HEK293 (cell line): ENCODE measurements at regions not wholly inside any gene's neighbourhood (a gene's known extent, or its start where the extent isn't known, plus 50 kb on each side); places are given as distances from the start of the nearest gene placed in this dataset.

Experiments used
- CTCF ChIA-PET: fragments of 350-600 bp; formaldehyde crosslinking; extraction: SDS; loops from one replicate; lab custom pipeline; 2021; ENCODE audit warnings: antibody characterized with exemption; lab: Yijun Ruan, JAX
- POLR2A ChIA-PET: fragments of 300-600 bp; formaldehyde crosslinking; extraction: SDS; loops from one replicate; lab custom pipeline; 2020; ENCODE audit warnings: antibody characterized with exemption, inconsistent platforms; lab: Yijun Ruan, JAX
- H3K27ac ChIP-seq: fragments of 200-500 bp; sonication (Bioruptor generic); 2 replicates; pipeline ENCODE4 v1.5.1; 2014; ENCODE audit warnings: low read depth, low read length, control low read depth, inconsistent platforms; ENCODE audit errors: extremely low read depth
- H3K36me3 ChIP-seq, 2 experiments: fragments of 200-500 bp in 1 of 2; sonication (Bioruptor generic) in 1 of 2; 1 replicate in 1 of 2; 2 replicates in 1 of 2; pipeline ENCODE4 v1.5.1; 2014 to 2017; ENCODE audit warnings: inconsistent platforms in 2 of 2, low read length in 2 of 2; ENCODE audit not compliant: control insufficient read depth in 2 of 2, insufficient read depth in 1 of 2
- H3K4me1 ChIP-seq: fragments of 200-500 bp; sonication (Bioruptor generic); 2 replicates; pipeline ENCODE4 v1.5.1; 2014; ENCODE audit warnings: mild to moderate bottlenecking, low read length, inconsistent platforms; ENCODE audit not compliant: control insufficient read depth, insufficient read depth
- H3K4me3 ChIP-seq: 2 replicates; pipeline ENCODE4 v1.5.1; 2011; ENCODE audit warnings: low read depth, mild to moderate bottlenecking, control low read depth, low read length, moderate library complexity
- H3K9me3 ChIP-seq: fragments of 200-500 bp; sonication (Bioruptor generic); 2 replicates; pipeline ENCODE4 v1.5.1; 2014; ENCODE audit warnings: low read depth, low read length, inconsistent platforms; ENCODE audit not compliant: control insufficient read depth, insufficient read depth
- GLI2 ChIP-seq: fragments of 450-650 bp; formaldehyde crosslinking; IDR thresholded peaks from 2 replicates; pipeline ENCODE4; 2017; ENCODE audit warnings: missing biosample characterization, missing genetic modification characterization, low read depth, borderline replicate concordance
- KLF1 ChIP-seq: fragments of 450-650 bp; formaldehyde crosslinking; IDR thresholded peaks from 2 replicates; pipeline ENCODE4 v1.5.1; 2016; ENCODE audit warnings: missing biosample characterization, missing genetic modification characterization
- ZBTB44 ChIP-seq: fragments of 450-650 bp; IDR thresholded peaks from 2 replicates; pipeline ENCODE4 v1.5.1; 2018; ENCODE audit warnings: missing biosample characterization, mild to moderate bottlenecking, missing genetic modification characterization
- ZEB2 ChIP-seq: fragments of 450-650 bp; formaldehyde crosslinking; IDR thresholded peaks from 2 replicates; pipeline ENCODE4 v1.5.1; 2016; ENCODE audit warnings: missing biosample characterization, missing genetic modification characterization
- ZNF184 ChIP-seq: fragments of 450-650 bp; IDR thresholded peaks from 2 replicates; pipeline ENCODE4 v1.5.1; 2018; ENCODE audit warnings: missing biosample characterization, mild to moderate bottlenecking, missing genetic modification characterization
- ZNF394 ChIP-seq: fragments of 450-650 bp; formaldehyde crosslinking; IDR thresholded peaks from 2 replicates; pipeline ENCODE4 v1.5.1; 2016; ENCODE audit warnings: missing biosample characterization, missing genetic modification characterization, mild to moderate bottlenecking, moderate library complexity, borderline replicate concordance
- ZNF548 ChIP-seq: fragments of 450-650 bp; formaldehyde crosslinking; IDR thresholded peaks from 2 replicates; pipeline ENCODE4 v1.5.1; 2016; ENCODE audit warnings: missing biosample characterization, missing genetic modification characterization
- ZNF560 ChIP-seq: fragments of 450-650 bp; formaldehyde crosslinking; IDR thresholded peaks from 2 replicates; pipeline ENCODE4 v1.5.1; 2017; ENCODE audit warnings: missing biosample characterization, missing genetic modification characterization, borderline replicate concordance
- ZNF580 ChIP-seq: fragments of 450-650 bp; formaldehyde crosslinking; IDR thresholded peaks from 2 replicates; pipeline ENCODE4 v1.5.1; 2016; ENCODE audit warnings: missing biosample characterization, missing genetic modification characterization
- ZNF670 ChIP-seq: fragments of 450-650 bp; formaldehyde crosslinking; IDR thresholded peaks from 2 replicates; pipeline ENCODE4 v1.5.1; 2016; ENCODE audit warnings: missing biosample characterization, missing genetic modification characterization, low read depth
- ZNF76 ChIP-seq: fragments of 450-650 bp; formaldehyde crosslinking; IDR thresholded peaks from 2 replicates; pipeline ENCODE4; 2016; ENCODE audit warnings: low read depth, missing biosample characterization, missing genetic modification characterization, borderline replicate concordance
- ZNF777 ChIP-seq: fragments of 450-650 bp; formaldehyde crosslinking; IDR thresholded peaks from 2 replicates; pipeline ENCODE4 v1.5.1; 2017; ENCODE audit warnings: missing biosample characterization, missing genetic modification characterization, borderline replicate concordance
- TF ChIP-seq, protein P1 (sequence below): fragments of 450-650 bp; formaldehyde crosslinking; IDR thresholded peaks from 2 replicates; pipeline ENCODE4 v1.5.1; 2016; ENCODE audit warnings: missing biosample characterization, missing genetic modification characterization
- TF ChIP-seq, protein P2 (sequence below): fragments of 450-650 bp; formaldehyde crosslinking; IDR thresholded peaks from 2 replicates; pipeline ENCODE4 v1.5.1; 2016; ENCODE audit warnings: missing biosample characterization, missing genetic modification characterization
- TF ChIP-seq, protein P3 (sequence below): fragments of 450-650 bp; formaldehyde crosslinking; IDR thresholded peaks from 2 replicates; pipeline ENCODE4 v1.5.1; 2016; ENCODE audit warnings: missing biosample characterization, missing genetic modification characterization
- TF ChIP-seq, protein P4 (sequence below): fragments of 450-650 bp; formaldehyde crosslinking; IDR thresholded peaks from 2 replicates; pipeline ENCODE4 v1.5.1; 2017; ENCODE audit warnings: missing biosample characterization, missing genetic modification characterization
- TF ChIP-seq, protein P5 (sequence below): fragments of 450-650 bp; IDR thresholded peaks from 2 replicates; pipeline ENCODE4 v1.5.1; 2018; ENCODE audit warnings: missing biosample characterization, missing genetic modification characterization
- TF ChIP-seq, protein P6 (sequence below): fragments of 450-650 bp; formaldehyde crosslinking; IDR thresholded peaks from 2 replicates; pipeline ENCODE4 v1.5.1; 2016; ENCODE audit warnings: missing biosample characterization, missing genetic modification characterization, borderline replicate concordance

DNA sequence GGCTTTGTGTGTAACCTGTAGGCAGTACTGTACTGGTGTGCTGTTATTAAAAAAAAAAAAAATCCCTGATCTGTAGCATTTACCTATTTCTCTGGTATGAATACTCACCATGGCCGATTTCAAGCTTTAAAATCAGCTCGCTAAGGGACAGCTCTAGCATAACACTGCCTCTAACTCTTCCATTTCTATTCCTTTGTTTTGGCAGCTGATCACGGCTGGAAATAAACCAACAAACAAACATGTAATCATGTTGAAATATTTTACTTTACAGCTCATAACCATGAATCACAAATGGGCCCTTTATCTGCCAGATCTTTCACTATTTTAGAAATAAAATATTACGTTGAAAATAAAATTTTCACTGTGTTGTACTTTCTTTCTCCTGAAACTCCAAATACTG is 60.5 kb upstream of the IL15 start (continued):
- TF ChIP-seq, protein P1, sequence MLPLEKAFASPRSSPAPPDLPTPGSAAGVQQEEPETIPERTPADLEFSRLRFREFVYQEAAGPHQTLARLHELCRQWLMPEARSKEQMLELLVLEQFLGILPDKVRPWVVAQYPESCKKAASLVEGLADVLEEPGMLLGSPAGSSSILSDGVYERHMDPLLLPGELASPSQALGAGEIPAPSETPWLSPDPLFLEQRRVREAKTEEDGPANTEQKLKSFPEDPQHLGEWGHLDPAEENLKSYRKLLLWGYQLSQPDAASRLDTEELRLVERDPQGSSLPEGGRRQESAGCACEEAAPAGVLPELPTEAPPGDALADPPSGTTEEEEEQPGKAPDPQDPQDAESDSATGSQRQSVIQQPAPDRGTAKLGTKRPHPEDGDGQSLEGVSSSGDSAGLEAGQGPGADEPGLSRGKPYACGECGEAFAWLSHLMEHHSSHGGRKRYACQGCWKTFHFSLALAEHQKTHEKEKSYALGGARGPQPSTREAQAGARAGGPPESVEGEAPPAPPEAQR = no peak
- TF ChIP-seq, protein P2, sequence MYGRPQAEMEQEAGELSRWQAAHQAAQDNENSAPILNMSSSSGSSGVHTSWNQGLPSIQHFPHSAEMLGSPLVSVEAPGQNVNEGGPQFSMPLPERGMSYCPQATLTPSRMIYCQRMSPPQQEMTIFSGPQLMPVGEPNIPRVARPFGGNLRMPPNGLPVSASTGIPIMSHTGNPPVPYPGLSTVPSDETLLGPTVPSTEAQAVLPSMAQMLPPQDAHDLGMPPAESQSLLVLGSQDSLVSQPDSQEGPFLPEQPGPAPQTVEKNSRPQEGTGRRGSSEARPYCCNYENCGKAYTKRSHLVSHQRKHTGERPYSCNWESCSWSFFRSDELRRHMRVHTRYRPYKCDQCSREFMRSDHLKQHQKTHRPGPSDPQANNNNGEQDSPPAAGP (tag by site-specific recombination) = no peak
- no peak for TF ChIP-seq ZNF184 (tag by site-specific recombination)
- TF ChIP-seq, all 188 proteins: peak for 0

- no peak overlapping the region for H3K4me3 ChIP-seq
- no peaks in the 10 kb centered on the region for H3K36me3 ChIP-seq
- H3K9me3 ChIP-seq = no peaks in the 10 kb centered on the region
- no peaks in the 10 kb centered on the region for H3K4me1 ChIP-seq
- ChIA-PET CTCF (no interaction called here), POLR2A (no interaction called here)
- H3K27ac ChIP-seq = no peak overlapping the region
- TF ChIP-seq, protein P3, sequence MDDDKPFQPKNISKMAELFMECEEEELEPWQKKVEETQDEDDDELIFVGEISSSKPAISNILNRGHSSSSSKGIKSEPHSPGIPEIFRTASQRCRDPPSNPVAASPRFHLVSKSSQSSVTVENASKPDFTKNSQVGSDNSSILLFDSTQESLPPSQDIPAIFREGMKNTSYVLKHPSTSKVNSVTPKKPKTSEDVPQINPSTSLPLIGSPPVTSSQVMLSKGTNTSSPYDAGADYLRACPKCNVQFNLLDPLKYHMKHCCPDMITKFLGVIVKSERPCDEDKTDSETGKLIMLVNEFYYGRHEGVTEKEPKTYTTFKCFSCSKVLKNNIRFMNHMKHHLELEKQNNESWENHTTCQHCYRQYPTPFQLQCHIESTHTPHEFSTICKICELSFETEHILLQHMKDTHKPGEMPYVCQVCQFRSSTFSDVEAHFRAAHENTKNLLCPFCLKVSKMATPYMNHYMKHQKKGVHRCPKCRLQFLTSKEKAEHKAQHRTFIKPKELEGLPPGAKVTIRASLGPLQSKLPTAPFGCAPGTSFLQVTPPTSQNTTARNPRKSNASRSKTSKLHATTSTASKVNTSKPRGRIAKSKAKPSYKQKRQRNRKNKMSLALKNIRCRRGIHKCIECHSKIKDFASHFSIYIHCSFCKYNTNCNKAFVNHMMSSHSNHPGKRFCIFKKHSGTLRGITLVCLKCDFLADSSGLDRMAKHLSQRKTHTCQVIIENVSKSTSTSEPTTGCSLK = no peak
- TF ChIP-seq ZNF580 (tag by site-specific recombination) = no peak
- TF ChIP-seq ZEB2 (tag by site-specific recombination) = no peak
- TF ChIP-seq ZNF560 = no peak
- TF ChIP-seq KLF1 (tag by site-specific recombination) = no peak
- TF ChIP-seq ZNF76 (tag by site-specific recombination) = no peak
These were observed 59.7 kb upstream of the IL15 start for GRCh38 chr4:141576585-141577110.

GRCh38 chr4:141578451-141578850 is 57.9 kb upstream of the IL15 start:
- H3K4me1 ChIP-seq = no peaks in the 10 kb centered on the region
- ChIA-PET POLR2A (no interaction called here), CTCF (no interaction called here)
- H3K9me3 ChIP-seq = no peaks in the 10 kb centered on the region
- H3K4me3 ChIP-seq = no peak overlapping the region
- H3K27ac ChIP-seq = no peak overlapping the region
- no peaks in the 10 kb centered on the region for H3K36me3 ChIP-seq
- TF ChIP-seq ZNF670 (tag by site-specific recombination) = no peak
- no peak for TF ChIP-seq ZNF394 (tag by site-specific recombination)
- no peak for TF ChIP-seq ZBTB44 (tag by site-specific recombination)
- no peak for TF ChIP-seq ZNF548 (tag by site-specific recombination)
- TF ChIP-seq ZNF777 (tag by site-specific recombination) = no peak
- TF ChIP-seq, protein P4, sequence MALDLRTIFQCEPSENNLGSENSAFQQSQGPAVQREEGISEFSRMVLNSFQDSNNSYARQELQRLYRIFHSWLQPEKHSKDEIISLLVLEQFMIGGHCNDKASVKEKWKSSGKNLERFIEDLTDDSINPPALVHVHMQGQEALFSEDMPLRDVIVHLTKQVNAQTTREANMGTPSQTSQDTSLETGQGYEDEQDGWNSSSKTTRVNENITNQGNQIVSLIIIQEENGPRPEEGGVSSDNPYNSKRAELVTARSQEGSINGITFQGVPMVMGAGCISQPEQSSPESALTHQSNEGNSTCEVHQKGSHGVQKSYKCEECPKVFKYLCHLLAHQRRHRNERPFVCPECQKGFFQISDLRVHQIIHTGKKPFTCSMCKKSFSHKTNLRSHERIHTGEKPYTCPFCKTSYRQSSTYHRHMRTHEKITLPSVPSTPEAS (tag by site-specific recombination) = no peak
- TF ChIP-seq, protein P5, sequence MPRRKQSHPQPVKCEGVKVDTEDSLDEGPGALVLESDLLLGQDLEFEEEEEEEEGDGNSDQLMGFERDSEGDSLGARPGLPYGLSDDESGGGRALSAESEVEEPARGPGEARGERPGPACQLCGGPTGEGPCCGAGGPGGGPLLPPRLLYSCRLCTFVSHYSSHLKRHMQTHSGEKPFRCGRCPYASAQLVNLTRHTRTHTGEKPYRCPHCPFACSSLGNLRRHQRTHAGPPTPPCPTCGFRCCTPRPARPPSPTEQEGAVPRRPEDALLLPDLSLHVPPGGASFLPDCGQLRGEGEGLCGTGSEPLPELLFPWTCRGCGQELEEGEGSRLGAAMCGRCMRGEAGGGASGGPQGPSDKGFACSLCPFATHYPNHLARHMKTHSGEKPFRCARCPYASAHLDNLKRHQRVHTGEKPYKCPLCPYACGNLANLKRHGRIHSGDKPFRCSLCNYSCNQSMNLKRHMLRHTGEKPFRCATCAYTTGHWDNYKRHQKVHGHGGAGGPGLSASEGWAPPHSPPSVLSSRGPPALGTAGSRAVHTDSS = no peak
- TF ChIP-seq, protein P6, sequence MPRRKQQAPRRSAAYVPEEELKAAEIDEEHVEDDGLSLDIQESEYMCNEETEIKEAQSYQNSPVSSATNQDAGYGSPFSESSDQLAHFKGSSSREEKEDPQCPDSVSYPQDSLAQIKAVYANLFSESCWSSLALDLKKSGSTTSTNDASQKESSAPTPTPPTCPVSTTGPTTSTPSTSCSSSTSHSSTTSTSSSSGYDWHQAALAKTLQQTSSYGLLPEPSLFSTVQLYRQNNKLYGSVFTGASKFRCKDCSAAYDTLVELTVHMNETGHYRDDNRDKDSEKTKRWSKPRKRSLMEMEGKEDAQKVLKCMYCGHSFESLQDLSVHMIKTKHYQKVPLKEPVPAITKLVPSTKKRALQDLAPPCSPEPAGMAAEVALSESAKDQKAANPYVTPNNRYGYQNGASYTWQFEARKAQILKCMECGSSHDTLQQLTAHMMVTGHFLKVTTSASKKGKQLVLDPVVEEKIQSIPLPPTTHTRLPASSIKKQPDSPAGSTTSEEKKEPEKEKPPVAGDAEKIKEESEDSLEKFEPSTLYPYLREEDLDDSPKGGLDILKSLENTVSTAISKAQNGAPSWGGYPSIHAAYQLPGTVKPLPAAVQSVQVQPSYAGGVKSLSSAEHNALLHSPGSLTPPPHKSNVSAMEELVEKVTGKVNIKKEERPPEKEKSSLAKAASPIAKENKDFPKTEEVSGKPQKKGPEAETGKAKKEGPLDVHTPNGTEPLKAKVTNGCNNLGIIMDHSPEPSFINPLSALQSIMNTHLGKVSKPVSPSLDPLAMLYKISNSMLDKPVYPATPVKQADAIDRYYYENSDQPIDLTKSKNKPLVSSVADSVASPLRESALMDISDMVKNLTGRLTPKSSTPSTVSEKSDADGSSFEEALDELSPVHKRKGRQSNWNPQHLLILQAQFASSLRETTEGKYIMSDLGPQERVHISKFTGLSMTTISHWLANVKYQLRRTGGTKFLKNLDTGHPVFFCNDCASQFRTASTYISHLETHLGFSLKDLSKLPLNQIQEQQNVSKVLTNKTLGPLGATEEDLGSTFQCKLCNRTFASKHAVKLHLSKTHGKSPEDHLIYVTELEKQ (tag by site-specific recombination) = no peak
- no peak for TF ChIP-seq GLI2 (tag by site-specific recombination)
